ENCODE measurements at regions not wholly inside any gene's neighbourhood (a gene's known extent, or its start where the extent isn't known, plus 50 kb on each side); places are given as distances from the start of the nearest gene placed in this dataset.

DNA sequence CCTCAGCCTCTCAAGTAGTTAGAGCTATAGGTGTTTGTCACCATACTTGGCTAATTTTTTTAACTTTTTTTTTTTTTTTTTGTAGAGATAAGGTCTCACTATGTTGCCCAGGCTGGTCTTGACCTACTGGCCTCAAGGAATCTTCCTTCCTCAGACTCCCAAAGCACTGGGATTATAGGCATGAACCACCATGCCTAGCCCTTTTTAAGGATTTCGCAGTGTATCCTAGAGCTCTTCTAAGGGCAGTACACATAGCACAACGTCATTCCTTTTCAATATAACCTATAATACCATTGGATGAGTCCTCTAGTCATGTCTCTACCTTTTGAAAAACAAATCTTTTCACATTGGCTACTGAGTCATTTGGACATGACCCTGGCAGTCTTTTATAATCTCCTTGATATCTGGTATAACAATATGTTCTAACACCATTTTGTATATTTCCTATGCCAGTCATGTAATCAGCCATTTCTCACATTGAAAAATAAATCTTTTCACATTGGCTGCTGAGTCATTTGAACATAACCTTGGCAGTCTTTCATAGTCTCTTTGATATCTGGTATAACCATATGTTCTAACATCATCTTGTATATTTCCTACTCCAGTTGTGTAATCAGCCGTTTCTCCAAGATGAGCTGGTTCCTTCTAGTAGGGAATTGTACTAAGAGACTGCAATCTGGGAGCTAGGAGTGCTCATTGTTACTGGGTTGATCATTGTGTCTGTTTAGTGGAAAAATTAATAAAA lies 944.7 kb downstream of the MCTP2 start:
- no peak for DNase-seq
- no peak overlapping the region for H3K4me2 ChIP-seq (ENCODE audit: low read depth, low read length)
- H3F3A ChIP-seq (ENCODE audit: insufficient read depth, low read length): no peaks in the 10 kb centered on the region
- no peaks in the 10 kb centered on the region for H3K4me1 ChIP-seq (ENCODE audit: low read length)
- no peaks in the 10 kb centered on the region for H3K79me2 ChIP-seq (ENCODE audit: low read length)
- H3K36me3 ChIP-seq (replicated peaks; ENCODE audit: insufficient read depth, low read length): no peaks in the 10 kb centered on the region
- H3K9ac ChIP-seq (ENCODE audit: low read length): no peak overlapping the region
- H3K9me2 ChIP-seq (replicated peaks; ENCODE audit: insufficient read depth, low read length): no peaks in the 10 kb centered on the region
- no peaks in the 10 kb centered on the region for H3K27me3 ChIP-seq (replicated peaks; ENCODE audit: insufficient read depth, low read length)
- H2AFZ ChIP-seq (ENCODE audit: low read length): no peak overlapping the region
- TF ChIP-seq, protein P1, sequence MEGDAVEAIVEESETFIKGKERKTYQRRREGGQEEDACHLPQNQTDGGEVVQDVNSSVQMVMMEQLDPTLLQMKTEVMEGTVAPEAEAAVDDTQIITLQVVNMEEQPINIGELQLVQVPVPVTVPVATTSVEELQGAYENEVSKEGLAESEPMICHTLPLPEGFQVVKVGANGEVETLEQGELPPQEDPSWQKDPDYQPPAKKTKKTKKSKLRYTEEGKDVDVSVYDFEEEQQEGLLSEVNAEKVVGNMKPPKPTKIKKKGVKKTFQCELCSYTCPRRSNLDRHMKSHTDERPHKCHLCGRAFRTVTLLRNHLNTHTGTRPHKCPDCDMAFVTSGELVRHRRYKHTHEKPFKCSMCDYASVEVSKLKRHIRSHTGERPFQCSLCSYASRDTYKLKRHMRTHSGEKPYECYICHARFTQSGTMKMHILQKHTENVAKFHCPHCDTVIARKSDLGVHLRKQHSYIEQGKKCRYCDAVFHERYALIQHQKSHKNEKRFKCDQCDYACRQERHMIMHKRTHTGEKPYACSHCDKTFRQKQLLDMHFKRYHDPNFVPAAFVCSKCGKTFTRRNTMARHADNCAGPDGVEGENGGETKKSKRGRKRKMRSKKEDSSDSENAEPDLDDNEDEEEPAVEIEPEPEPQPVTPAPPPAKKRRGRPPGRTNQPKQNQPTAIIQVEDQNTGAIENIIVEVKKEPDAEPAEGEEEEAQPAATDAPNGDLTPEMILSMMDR (IDR thresholded peaks at IDR 0.05; ENCODE audit: low read length): no peak
- TF ChIP-seq EZH2 (optimal IDR thresholded peaks at IDR 0.05; ENCODE audit: low read depth, low read length) (no peak), EZH2phosphoT487 (IDR thresholded peaks at IDR 0.05; ENCODE audit: low read length) (no peak)
- no peak overlapping the region for H3K27ac ChIP-seq (ENCODE audit: low read length)
- H3K4me3 ChIP-seq (ENCODE audit: low read length): no peak overlapping the region
- H3K9me3 ChIP-seq (replicated peaks; ENCODE audit: insufficient read depth, low read length): no peaks in the 10 kb centered on the region
- no peaks in the 10 kb centered on the region for H4K20me1 ChIP-seq (ENCODE audit: insufficient read depth, low read length)

DNA sequence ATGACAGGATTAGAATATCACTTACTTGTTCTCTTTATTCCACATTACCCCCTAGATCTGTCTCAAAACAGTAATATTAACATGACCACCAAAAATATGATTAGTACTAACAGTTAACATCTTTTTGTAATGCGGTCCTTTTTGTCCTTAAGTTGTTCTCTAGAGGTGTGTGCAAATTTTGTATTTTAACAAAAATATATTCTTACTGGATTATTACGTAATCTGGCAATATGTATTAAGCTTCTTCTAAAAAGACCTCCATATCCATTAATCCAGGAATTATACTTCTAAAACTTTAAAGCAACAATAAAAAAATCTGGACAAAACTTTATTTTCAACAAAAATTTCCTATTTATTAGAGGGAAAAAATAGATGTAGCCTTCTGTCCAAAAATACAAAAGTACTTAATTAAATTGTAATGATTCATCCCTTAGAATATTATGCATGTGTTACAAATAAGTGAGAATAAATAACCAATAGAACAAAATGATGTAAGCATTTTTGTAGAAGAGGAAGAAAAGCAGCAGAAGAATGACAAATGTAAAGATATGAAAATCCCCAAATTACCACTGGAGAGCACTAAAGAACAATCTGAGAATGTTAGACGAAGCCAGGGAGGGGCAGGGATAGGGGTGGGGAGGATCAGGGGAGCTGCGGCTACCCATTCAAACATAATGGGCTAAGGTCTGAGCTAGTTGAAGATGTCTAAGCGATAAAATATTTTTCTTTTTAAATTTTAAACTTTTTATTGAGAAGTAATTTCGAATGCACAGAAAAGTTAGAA lies 945.6 kb downstream of the MCTP2 start:
- TF ChIP-seq EZH2phosphoT487 (IDR thresholded peaks at IDR 0.05; ENCODE audit: low read length): no peak
- TF ChIP-seq, protein P1 (IDR thresholded peaks at IDR 0.05; ENCODE audit: low read length): no peak
- no peak for TF ChIP-seq EZH2 (optimal IDR thresholded peaks at IDR 0.05; ENCODE audit: low read depth, low read length)
- H4K20me1 ChIP-seq (ENCODE audit: insufficient read depth, low read length): no peaks in the 10 kb centered on the region

DNA sequence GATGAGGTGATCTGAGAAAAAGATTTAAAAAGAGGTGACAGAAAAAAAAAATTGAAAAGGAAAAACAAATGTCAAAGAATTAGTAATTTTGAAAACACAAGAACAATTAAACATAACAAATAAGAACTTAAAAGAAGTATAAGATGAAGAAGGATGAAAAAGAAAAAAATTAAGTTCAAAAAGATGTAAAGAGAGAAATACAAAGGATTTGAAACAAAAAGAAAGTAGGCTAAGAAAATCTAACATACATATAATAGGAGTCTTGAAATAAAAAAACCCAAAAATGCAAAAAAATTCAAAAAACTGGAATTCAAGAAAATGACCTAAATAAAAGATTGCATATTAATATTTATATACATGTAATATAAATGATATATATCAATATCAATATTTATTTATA lies 949.2 kb downstream of the MCTP2 start:
- Histone ChIP-seq H3K79me2 (ENCODE audit: low read length) (no peaks in the 10 kb centered on the region), H3F3A (ENCODE audit: insufficient read depth, low read length) (no peaks in the 10 kb centered on the region), H3K9me2 (replicated peaks; ENCODE audit: insufficient read depth, low read length) (no peaks in the 10 kb centered on the region), H3K4me1 (ENCODE audit: low read length) (no peaks in the 10 kb centered on the region), H3K27ac (ENCODE audit: low read length) (no peak overlapping the region), H3K9ac (ENCODE audit: low read length) (no peak overlapping the region), H3K9me3 (replicated peaks; ENCODE audit: insufficient read depth, low read length) (no peaks in the 10 kb centered on the region), H4K20me1 (ENCODE audit: insufficient read depth, low read length) (no peaks in the 10 kb centered on the region), H3K27me3 (replicated peaks; ENCODE audit: insufficient read depth, low read length) (no peaks in the 10 kb centered on the region), H2AFZ (ENCODE audit: low read length) (no peak overlapping the region), H3K4me2 (ENCODE audit: low read depth, low read length) (no peak overlapping the region), H3K36me3 (replicated peaks; ENCODE audit: insufficient read depth, low read length) (no peaks in the 10 kb centered on the region), H3K4me3 (ENCODE audit: low read length) (no peak overlapping the region)
- no peak for TF ChIP-seq EZH2phosphoT487 (IDR thresholded peaks at IDR 0.05; ENCODE audit: low read length)
- TF ChIP-seq, protein P1 (IDR thresholded peaks at IDR 0.05; ENCODE audit: low read length): no peak
- no peak for TF ChIP-seq EZH2 (optimal IDR thresholded peaks at IDR 0.05; ENCODE audit: low read depth, low read length)
- no peak for DNase-seq

More for the DNA sequence above, 945.6 kb downstream of the MCTP2 start:
- H2AFZ ChIP-seq (ENCODE audit: low read length): no peak overlapping the region
- no peaks in the 10 kb centered on the region for H3K79me2 ChIP-seq (ENCODE audit: low read length)
- H3K27me3 ChIP-seq (replicated peaks; ENCODE audit: insufficient read depth, low read length): no peaks in the 10 kb centered on the region
- H3K4me3 ChIP-seq (ENCODE audit: low read length): no peak overlapping the region
- DNase-seq: no peak
- no peaks in the 10 kb centered on the region for H3F3A ChIP-seq (ENCODE audit: insufficient read depth, low read length)
- no peak overlapping the region for H3K9ac ChIP-seq (ENCODE audit: low read length)
- no peak overlapping the region for H3K27ac ChIP-seq (ENCODE audit: low read length)
- no peaks in the 10 kb centered on the region for H3K4me1 ChIP-seq (ENCODE audit: low read length)
- H3K36me3 ChIP-seq (replicated peaks; ENCODE audit: insufficient read depth, low read length): no peaks in the 10 kb centered on the region
- no peak overlapping the region for H3K4me2 ChIP-seq (ENCODE audit: low read depth, low read length)
- no peaks in the 10 kb centered on the region for H3K9me2 ChIP-seq (replicated peaks; ENCODE audit: insufficient read depth, low read length)
- no peaks in the 10 kb centered on the region for H3K9me3 ChIP-seq (replicated peaks; ENCODE audit: insufficient read depth, low read length)

All from MM.1S (cell line).